ENCODE measurements at regions not wholly inside any gene's neighbourhood (a gene's known extent, or its start where the extent isn't known, plus 50 kb on each side); places are given as distances from the start of the nearest gene placed in this dataset.
"Not testable (repeated sequence)": the region's sequence is repeated elsewhere in the genome, so short reads cannot be mapped to it uniquely, and the experiment has no call there.

DNA sequence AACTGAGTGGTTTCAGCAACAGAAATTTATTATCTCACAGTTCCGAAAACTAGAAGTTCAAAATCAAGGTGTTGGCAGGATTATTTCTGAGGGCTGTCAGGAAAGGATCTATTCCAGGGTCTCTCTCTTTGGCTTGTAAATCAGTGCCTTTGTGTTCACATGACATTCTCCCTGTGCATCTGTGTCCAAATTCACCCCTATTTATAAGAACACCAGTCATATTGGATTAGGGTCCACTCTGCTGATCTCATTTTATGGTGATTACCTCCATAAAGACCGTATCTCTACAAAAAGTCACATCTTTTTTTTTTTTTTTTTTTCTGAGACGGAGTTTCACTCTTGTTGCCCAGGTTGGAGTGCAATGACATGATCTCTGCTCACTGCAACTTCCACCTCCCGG, 68.6 kb upstream of the MARCKS start:
- no peak overlapping the region for H3K27ac ChIP-seq (ENCODE audit: low read length)
- no peak overlapping the region for H2AFZ ChIP-seq (ENCODE audit: low read length)
- H3K9me2 ChIP-seq (replicated peaks; ENCODE audit: insufficient read depth, low read length), result no peaks in the 10 kb centered on the region
- TF ChIP-seq EZH2phosphoT487 (IDR thresholded peaks at IDR 0.05; ENCODE audit: low read length) (no peak), EZH2 (optimal IDR thresholded peaks at IDR 0.05; ENCODE audit: low read depth, low read length) (no peak)
- TF ChIP-seq, protein P1, sequence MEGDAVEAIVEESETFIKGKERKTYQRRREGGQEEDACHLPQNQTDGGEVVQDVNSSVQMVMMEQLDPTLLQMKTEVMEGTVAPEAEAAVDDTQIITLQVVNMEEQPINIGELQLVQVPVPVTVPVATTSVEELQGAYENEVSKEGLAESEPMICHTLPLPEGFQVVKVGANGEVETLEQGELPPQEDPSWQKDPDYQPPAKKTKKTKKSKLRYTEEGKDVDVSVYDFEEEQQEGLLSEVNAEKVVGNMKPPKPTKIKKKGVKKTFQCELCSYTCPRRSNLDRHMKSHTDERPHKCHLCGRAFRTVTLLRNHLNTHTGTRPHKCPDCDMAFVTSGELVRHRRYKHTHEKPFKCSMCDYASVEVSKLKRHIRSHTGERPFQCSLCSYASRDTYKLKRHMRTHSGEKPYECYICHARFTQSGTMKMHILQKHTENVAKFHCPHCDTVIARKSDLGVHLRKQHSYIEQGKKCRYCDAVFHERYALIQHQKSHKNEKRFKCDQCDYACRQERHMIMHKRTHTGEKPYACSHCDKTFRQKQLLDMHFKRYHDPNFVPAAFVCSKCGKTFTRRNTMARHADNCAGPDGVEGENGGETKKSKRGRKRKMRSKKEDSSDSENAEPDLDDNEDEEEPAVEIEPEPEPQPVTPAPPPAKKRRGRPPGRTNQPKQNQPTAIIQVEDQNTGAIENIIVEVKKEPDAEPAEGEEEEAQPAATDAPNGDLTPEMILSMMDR (IDR thresholded peaks at IDR 0.05; ENCODE audit: low read length), result no peak
- no peaks in the 10 kb centered on the region for H3F3A ChIP-seq (ENCODE audit: insufficient read depth, low read length)
- no peak overlapping the region for H3K4me2 ChIP-seq (ENCODE audit: low read depth, low read length)
- no peaks in the 10 kb centered on the region for H3K36me3 ChIP-seq (replicated peaks; ENCODE audit: insufficient read depth, low read length)
- H3K9me3 ChIP-seq (replicated peaks; ENCODE audit: insufficient read depth, low read length), result no peaks in the 10 kb centered on the region
- no peak overlapping the region for H3K4me3 ChIP-seq (ENCODE audit: low read length)
- H3K79me2 ChIP-seq (ENCODE audit: low read length), result no peaks in the 10 kb centered on the region
- no peaks in the 10 kb centered on the region for H3K27me3 ChIP-seq (replicated peaks; ENCODE audit: insufficient read depth, low read length)
- no peaks in the 10 kb centered on the region for H3K4me1 ChIP-seq (ENCODE audit: low read length)
- no peak for DNase-seq
- H3K9ac ChIP-seq (ENCODE audit: low read length), result no peak overlapping the region
- H4K20me1 ChIP-seq (ENCODE audit: insufficient read depth, low read length), result no peaks in the 10 kb centered on the region

GRCh38 chr6:113791225-113791624, 65.9 kb upstream of the MARCKS start:
- not testable (repeated sequence) for H3F3A ChIP-seq (ENCODE audit: insufficient read depth, low read length); H3K27me3 ChIP-seq (replicated peaks; ENCODE audit: insufficient read depth, low read length); H3K4me1 ChIP-seq (ENCODE audit: low read length); H3K9me2 ChIP-seq (replicated peaks; ENCODE audit: insufficient read depth, low read length); H3K36me3 ChIP-seq (replicated peaks; ENCODE audit: insufficient read depth, low read length); H3K4me2 ChIP-seq (ENCODE audit: low read depth, low read length); H3K9me3 ChIP-seq (replicated peaks; ENCODE audit: insufficient read depth, low read length); H3K27ac ChIP-seq (ENCODE audit: low read length); H2AFZ ChIP-seq (ENCODE audit: low read length); H3K9ac ChIP-seq (ENCODE audit: low read length); H4K20me1 ChIP-seq (ENCODE audit: insufficient read depth, low read length); DNase-seq; H3K4me3 ChIP-seq (ENCODE audit: low read length); H3K79me2 ChIP-seq (ENCODE audit: low read length)

- H3K36me3 ChIP-seq (replicated peaks; ENCODE audit: insufficient read depth, low read length); H3K9me2 ChIP-seq (replicated peaks; ENCODE audit: insufficient read depth, low read length); DNase-seq; H3F3A ChIP-seq (ENCODE audit: insufficient read depth, low read length); H3K9me3 ChIP-seq (replicated peaks; ENCODE audit: insufficient read depth, low read length); H4K20me1 ChIP-seq (ENCODE audit: insufficient read depth, low read length); H3K4me3 ChIP-seq (ENCODE audit: low read length); H3K9ac ChIP-seq (ENCODE audit: low read length); H3K27me3 ChIP-seq (replicated peaks; ENCODE audit: insufficient read depth, low read length); H3K4me1 ChIP-seq (ENCODE audit: low read length); H3K27ac ChIP-seq (ENCODE audit: low read length); H3K79me2 ChIP-seq (ENCODE audit: low read length); H3K4me2 ChIP-seq (ENCODE audit: low read depth, low read length); H2AFZ ChIP-seq (ENCODE audit: low read length): not testable (repeated sequence)
Observed at GRCh38 chr6:113795371-113795770, 61.8 kb upstream of the MARCKS start.

DNA sequence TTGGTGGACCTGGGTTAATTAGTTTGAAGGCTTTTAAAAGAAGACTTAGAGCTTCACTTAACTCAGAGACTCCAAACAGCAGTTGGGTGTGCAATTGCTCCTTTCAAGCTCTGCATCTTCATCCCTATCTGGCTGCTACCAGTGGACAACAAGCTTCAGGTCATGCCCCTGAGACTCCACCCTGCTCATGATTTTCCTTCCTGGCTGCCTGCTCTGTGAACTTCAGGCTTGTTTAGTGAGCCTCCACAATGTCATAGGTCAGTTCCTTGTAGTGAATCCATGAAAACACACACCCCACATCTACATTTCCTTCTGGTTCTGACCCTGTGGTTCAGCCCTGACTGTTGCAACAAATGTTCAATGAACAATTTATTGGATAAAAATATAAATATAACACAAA, 61.1 kb upstream of the MARCKS start:
- Histone ChIP-seq H3K4me3 (ENCODE audit: low read length) (no peak overlapping the region), H3K36me3 (replicated peaks; ENCODE audit: insufficient read depth, low read length) (no peaks in the 10 kb centered on the region), H3K9ac (ENCODE audit: low read length) (no peak overlapping the region), H3K9me3 (replicated peaks; ENCODE audit: insufficient read depth, low read length) (no peaks in the 10 kb centered on the region), H2AFZ (ENCODE audit: low read length) (no peak overlapping the region), H3K4me2 (ENCODE audit: low read depth, low read length) (no peak overlapping the region), H3F3A (ENCODE audit: insufficient read depth, low read length) (no peaks in the 10 kb centered on the region), H3K9me2 (replicated peaks; ENCODE audit: insufficient read depth, low read length) (no peaks in the 10 kb centered on the region), H3K4me1 (ENCODE audit: low read length) (no peaks in the 10 kb centered on the region), H3K79me2 (ENCODE audit: low read length) (no peaks in the 10 kb centered on the region), H3K27ac (ENCODE audit: low read length) (no peak overlapping the region), H4K20me1 (ENCODE audit: insufficient read depth, low read length) (no peaks in the 10 kb centered on the region), H3K27me3 (replicated peaks; ENCODE audit: insufficient read depth, low read length) (no peaks in the 10 kb centered on the region)
- TF ChIP-seq EZH2phosphoT487 (IDR thresholded peaks at IDR 0.05; ENCODE audit: low read length) (no peak), EZH2 (optimal IDR thresholded peaks at IDR 0.05; ENCODE audit: low read depth, low read length) (no peak)
- TF ChIP-seq, protein P1 (IDR thresholded peaks at IDR 0.05; ENCODE audit: low read length), result no peak
- DNase-seq, result no peak

All from MM.1S (cell line).